ENCODE measurements at regions not wholly inside any gene's neighbourhood (a gene's known extent, or its start where the extent isn't known, plus 50 kb on each side); places are given as distances from the start of the nearest gene placed in this dataset.

- TF ChIP-seq CTCF (tag by site-specific recombination; IDR thresholded peaks at IDR 0.05): no peak
- TF ChIP-seq ZNF341 (tag by site-specific recombination; IDR thresholded peaks at IDR 0.05; ENCODE audit: low read depth): no peak
- TF ChIP-seq ZFP69B (tag by site-specific recombination; IDR thresholded peaks at IDR 0.05): no peak
- TF ChIP-seq PRDM10 (tag by site-specific recombination; IDR thresholded peaks at IDR 0.05): no peak
Measured at GRCh38 chr9:29564564-29564963, 1991.3 kb upstream of the C9orf72 start.

All from HEK293 (cell line).